GM18907 (cell line): ENCODE measurements at regions not wholly inside any gene's neighbourhood (a gene's known extent, or its start where the extent isn't known, plus 50 kb on each side); places are given as distances from the start of the nearest gene placed in this dataset.
A peak's percentile ranks its signal among the peaks of the same experiment; 100 is the strongest.

Source experiments
- ATAC-seq: cut with Tn5 transposase; IDR thresholded peaks from one replicate; pipeline ENCODE4 v1.9.1; 2021; ENCODE audit warnings: mild to moderate bottlenecking, moderate library complexity; ENCODE audit not compliant: unreplicated experiment

DNA sequence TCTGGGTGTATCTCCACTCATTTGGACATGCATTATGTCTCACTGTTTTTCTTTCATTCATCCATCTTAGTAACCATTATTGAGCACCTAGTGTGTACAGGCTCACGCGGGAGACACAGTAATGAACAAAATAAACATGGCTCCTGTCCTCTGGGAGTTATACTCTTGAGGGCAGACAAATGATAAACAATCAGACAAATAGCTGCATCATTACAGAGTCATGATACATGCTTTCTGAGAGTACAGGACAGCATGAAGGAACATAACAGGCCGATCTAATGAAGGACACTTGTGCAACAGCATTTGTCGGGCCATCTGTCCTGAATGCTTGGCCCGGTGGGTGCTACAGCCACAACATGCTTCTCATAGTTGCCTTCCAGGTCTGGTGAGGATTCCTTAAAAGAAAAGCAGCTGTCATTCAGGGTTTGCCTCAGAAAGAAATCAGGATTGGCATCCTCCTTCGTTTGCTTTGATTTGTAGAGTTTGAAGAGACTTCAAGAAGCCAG is 77.2 kb upstream of the EGLN3 start:
- ATAC-seq = no peak

DNA sequence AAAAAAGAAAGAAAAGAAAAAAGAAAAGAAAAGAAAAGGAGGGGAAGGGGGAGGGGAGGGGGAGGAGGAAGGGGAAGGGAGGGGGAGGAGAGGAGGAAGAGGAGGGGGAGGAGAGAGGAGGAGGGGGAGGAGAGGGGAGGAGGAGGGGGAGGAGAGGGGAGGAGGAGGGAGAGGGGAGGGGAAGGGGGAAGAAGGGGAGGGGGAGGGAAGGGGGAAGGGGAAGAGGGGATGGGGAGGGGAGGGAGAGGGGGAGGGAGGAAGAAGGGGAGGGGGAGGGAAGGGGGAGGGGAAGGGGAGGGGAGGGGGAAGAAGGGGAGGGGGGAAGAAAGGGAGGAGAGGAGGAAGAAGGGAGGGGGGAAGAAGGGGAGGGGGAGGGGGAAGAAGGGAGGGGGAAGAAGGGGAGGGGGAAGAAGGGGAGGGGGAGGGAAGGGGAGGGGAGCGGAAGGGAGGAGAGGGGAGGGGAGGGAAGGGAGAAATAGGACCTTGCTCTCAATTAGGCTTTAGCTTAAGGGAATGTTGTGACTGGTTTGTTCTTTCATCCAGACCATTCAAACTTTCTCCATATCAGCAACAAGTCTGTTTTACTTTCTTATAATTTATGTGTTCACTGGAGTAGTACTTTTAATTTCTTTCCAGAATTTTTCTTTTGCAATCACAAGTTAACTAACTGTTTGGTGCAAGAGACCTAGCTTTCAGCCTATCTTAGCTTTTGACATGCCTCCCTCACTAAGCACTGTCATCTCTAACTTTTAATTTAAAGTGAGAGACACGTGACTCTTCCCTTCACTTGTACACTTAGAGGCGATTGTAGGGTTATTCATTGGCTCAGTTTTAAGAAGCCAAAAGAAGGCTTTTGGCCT is 76.5 kb upstream of the EGLN3 start:
- no peak for ATAC-seq

DNA sequence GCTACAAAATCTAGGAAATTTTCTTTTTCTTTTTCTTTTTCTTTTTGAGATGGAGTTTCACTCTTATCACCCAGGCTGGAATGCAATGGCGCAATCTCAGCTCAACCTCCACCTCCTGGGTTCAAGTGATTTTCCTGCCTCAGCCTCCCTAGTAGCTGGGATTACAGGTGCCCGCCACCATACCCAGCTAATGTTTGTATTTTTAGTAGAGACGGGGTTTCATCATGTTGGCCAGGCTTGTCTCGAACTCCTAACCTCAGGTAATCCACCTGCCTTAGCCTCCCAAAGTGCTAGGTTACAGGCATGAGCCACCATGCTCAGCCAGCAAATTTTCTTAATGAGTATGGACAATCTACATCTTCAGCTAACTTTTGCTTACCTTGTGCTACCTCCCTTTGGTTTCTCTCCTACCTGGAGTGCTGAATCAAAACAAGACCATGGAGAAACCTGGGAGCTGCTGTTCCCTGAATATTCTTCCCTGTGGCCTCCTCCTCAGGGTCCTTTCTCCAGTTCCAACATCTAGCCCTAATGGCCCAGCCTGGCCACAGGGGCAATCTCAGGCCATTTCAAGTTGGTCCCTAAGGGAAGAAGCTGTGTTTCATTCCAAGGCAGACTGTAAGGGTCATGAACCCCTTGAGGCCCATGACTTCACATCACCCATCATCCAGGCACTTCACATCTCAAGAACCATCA is 74.6 kb upstream of the EGLN3 start:
- no peak for ATAC-seq

DNA sequence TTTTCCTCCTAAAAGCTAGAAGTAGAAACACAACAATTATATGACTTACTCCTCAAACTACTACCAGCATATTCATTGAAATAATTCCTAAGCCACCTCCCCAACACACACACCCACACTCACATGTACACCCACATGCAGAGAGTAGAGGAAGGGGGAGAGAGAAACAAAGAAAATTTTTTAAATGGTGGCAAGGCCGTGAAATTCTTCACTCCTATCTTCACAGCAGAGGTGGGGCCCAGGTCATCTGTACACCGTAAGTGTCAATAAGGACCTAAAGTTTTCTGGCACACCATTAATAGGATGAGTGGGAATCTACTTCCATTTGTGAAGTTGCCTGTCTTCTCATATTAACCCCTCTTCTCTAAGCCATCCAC is 73.9 kb upstream of the EGLN3 start:
- no peak for ATAC-seq

DNA sequence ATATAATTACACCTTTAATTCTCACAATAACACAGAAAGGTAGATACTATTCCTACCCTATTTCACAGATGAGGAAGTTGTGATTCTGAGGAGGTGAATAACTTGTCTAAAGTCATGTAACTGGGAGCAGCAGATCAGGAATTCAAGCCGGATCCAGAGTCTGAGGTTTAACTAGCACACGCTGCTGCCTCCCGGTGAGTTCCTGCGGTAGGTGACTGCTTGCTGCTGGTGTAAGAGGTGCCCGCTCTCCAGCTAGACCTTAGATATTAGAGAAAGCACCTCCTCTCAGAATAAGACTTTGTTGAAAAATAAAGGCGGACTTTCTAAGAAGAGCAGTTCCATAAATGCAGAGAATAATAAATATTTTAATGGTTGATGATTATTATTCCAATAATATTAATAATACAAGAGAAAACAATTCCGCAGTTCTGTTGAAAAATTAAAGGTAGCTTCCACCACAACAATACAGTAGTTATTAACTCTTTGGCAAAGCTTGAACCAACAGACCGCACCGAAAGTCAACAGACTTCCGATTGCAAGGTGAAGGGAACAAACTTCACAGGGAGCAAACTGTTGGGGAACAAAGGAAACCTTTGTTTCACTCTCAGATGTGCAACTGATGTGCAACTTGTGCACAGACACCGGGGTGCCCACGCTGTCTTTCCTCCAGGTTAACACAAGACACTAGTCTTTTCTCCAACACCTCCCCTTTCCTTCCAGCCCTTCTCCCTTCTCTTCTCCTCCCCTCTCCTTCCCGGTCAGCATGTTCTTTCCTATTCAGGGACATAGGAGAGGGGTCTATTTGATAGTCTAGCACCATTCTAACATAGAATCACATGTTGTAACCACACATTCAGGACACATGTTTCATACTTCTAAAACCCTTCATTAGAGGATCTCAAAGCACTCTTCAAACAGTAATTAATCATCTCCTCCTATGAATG is 73.2 kb upstream of the EGLN3 start:
- no peak for ATAC-seq

DNA sequence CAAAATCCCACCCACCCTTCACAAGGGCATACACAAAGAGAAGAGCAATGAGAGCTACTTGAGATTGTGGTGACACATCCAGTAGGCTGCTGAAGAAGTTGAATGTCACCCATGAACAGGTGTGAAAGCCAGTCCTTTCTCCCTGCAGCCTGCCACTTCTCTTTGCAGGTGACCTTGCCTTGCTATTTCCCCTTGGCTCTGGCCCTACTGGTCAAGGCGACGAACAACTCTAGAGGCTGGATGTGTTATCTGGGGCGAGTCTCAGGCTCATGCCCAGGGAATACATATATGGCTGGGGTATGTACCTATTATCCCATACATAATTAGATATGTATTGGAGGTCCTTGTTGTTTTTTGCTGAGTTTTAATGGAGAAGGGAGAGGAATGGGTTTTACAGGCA is 70.2 kb upstream of the EGLN3 start:
- no peak for ATAC-seq

DNA sequence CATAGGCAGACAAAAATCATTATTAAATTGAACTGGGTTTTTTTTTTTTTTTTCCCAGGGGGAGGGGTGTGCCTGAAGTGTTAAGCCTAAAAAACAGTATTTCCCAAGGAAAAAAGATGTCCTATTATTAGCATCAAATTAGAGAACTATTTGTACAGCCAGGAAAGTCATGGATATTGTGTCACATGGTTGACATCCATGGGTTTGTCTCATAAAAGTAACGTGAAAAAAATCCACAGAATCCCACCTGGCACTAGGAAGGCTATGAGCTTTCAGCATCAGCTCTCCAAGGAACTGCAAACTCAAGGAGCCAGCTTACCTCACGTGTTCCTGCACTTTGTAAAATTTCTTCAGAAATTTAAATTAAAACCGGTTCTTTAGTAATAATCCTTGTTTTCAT is 69.1 kb upstream of the EGLN3 start:
- no peak for ATAC-seq

DNA sequence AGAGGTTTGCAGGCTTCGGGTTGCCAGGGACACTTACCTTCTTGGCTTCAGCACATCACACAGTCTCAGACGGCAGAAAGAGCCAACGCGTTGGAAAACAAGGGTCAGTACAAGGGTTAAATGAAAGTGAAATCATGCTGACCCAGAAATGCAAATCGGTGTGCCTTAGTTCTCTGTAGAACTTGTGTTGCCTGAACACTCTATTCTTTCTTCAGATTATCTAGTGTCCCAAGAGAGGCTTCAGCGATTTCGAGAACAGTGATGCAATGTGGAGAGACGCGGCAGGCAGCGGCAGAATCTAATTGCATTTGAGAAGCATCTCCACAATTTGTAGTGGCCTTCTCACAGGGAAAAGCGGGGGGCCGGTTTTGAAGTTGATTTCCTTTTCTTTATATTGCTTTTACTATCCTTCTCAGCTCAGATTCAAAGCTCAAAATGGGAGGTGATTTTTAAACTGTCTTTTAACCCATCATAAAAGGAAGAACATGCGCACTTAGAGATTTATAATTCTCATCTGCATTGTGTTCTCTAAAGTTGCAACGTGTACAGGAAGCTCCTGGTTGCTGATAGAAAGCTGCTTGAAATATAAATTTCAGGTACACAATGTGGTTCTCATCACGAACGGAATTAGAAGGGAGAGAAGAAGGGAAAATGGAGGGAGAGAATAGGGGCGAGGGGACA is 67.8 kb upstream of the EGLN3 start:
- ATAC-seq = peak; percentile 84

DNA sequence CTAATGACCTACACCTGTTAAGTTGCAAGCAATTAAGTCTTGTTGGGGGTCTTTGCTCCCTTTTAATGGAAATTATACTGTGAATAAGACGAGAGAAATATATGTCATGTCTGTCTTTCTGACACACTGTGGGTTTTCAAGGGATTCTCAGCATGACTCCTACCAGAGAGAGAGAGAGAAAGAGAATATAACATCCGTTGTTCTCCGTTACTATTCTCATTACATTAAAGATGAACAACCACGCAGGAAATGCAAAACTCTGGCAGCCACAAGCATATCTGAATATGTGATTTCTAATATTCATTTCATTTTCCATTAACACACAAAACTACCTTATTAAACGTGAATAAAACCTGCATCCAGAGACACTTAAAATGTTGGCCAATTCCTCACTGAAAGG is 67.3 kb upstream of the EGLN3 start:
- peak; percentile 25 for ATAC-seq

DNA sequence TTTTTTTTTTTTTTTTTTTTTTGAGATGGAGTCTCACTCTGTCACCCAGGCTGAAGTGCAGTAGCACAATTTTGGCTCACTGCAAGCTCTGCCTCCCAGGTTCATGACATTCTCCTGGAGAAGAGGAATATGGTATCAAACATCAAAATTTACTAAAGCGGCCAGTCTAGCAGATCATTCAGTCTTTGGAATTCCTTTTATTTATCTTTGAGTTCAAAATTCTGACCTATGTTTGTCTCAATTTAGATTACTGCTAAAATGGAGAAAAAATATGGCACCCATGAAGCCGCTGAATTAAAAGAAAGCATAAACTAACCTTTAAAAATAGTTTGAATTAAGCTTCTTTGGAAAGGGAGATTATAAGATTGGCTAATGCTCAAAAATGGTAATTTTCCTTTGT is 64.5 kb upstream of the EGLN3 start:
- ATAC-seq = no peak

DNA sequence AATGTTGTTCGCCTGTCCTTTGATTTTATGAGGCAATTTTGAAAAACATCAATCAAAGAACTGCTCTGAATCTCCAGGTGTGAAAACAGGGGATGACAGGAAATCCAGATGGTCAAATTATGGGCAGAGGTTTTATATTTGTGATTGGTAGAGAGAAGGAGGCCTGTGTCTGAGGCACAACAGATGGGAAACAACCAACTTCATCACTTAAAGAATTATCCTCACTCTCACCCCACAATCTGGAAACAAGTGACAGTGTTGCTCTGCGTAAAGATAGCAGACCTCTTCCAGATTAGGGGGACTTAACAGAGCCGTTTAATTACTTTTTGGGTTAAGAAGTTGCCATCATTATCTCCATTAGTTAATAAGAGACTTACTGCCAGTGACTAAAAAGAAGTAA is 64.1 kb upstream of the EGLN3 start:
- no peak for ATAC-seq

DNA sequence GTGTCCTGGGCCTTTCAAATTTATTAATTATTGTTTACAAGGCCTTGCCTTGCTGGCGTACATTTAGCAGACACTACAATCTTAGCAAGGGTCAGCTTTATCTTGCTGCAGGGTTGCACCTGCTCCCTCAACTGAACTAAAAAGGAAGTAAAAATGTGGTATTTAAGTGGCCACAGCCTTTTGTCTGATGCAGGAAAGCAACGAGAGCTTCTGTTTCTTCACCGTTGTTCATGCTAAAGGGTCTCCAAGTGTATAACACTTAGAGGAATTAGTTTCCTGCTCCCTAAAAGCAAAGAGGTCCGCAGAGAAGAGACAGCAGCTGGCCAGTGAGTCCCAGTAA is 62.8 kb upstream of the EGLN3 start:
- peak; percentile 57 for ATAC-seq

DNA sequence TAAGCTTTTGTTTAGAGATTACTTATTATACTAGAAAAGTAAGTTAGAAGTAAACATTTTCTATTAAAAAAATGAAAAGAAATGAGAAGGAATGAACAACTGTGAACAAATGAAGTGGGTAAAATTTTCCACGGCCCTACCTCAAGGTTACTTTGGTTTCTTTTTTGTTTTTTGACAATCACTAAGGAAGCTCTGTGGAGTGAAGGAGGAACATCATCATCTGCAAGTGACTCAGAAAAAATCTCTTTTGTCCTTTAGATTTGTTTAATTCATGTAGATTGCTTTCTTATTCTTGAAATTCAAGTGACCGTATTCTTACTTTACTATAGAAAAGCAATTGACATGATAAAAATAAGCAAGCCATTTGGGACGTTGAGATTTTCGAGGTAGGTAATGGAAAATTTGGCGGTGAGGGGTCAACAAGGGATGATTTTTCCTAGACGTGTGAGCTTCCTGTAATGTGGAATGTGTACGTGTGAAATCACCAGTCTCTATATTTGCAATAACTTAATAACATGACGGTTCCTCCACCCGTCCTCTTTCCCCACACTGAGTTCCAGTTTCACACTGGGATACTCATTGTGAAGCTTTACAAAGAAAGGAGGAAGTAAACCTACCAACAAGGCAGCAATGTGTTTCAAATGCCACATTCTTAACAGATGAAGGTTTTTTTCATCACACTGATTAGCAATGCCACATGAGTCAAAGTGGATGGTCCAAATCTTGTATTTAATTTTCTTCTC is 62.3 kb upstream of the EGLN3 start:
- peak; percentile 76 for ATAC-seq

DNA sequence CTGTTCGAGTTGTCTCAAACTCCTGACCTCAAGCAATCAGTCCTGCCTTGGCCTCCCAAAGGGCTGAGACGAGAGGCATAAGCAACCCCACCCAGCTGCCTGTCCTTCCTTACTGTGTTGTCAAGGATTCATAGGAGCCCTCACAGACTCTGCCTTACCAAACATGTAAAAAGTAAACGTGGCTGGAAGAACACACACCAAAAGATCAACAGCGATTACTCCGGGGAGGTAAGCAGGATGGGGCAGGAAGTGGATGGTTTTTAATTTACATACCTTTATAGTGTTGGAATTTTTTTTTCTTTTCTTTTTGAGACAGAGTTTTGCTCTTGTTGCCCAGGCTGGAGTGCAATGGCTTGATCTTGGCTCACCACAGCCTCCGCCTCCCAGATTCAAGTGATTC is 61.5 kb upstream of the EGLN3 start:
- ATAC-seq = no peak

DNA sequence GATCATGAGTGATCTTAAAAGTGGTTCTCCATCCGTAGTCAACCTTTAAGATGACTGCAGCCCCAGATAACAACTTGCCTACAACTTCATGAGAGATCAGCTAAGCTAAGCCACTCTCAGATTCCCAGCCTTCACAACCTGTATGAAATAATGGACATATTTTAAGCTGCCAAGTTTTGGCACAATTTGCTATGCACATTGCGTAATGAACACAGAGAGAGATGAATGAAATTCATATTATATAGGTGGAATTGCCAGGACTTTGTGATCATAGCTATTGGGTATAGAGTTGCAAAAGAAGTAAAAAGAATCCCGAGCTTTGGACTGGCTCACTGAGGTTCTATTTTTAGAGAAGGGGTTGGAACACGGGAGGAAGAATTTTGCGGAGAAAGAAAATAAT is 59.1 kb upstream of the EGLN3 start:
- no peak for ATAC-seq

DNA sequence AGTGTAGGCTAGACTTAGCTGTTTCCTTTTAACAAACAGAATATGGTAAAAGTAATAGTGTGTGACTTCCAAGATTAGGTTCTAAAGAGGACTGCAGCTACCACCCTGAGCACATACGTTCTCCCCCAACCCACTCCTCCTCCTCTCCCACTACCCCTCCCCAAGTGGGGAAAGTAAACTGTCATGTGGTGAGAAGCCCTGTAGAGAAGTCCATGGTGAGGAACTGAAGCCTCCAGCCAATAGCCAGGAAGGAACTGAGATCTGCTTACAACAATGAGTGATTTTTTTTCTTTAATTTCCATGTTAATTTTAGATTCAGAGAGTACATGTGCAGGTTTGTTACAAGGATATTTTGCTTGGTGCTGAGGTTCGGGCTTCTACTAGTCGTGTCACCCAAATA is 57.0 kb upstream of the EGLN3 start:
- no peak for ATAC-seq

DNA sequence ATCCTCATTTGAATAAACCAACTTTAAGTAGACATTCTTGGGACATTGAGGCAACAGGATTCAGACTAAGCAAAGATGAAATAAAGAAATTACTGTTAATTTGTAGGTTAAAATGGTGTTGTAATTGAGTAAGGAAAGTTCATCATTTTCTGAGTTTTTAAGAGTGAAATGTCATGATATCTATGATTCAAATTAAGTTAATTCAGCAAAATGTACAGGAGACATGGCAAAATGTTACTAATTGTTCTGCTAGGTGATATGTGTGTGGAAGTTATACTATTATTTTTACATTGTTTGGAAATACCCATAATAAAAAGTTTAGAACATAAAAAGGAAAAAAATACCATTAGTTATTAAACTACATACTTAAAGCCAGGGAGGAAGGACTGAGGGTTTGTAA is 55.0 kb upstream of the EGLN3 start:
- no peak for ATAC-seq

DNA sequence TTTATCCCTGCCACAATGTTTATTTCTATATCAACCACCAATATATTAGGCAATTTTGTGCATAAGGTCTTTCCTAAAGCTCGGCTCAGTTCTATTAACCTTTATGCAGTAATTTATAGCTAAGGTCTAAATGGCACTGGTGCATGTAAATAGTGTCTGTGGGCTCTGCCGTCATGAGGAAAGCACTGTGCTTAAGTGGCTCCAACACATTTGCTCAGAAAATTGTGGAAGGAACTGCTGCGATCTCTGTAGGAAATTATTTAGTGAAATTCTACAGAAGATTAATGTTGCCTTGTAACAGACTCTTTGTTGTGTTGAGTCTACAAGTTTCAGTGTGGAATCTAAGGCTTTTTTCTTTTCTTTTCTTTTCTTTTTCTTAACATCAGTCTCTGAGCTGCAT is 54.0 kb upstream of the EGLN3 start:
- ATAC-seq = no peak

DNA sequence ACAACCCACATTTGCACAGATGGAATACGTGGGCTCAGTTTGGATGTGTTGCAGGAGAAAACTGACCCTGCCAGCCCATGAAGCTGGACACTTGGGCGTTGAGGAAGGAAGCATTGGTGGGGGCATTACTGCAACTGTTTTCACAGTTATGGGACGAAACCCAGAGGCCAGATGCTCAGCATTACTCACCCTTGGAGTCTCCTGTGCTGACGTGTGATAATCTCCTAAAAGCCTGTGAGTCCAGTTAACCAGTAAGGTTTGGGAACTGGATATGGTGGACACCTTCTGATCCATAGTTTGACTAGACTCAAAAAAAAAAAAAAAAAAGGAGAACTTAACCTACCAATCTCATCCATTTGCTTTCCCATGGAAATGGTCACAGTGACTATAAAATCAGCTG is 52.8 kb upstream of the EGLN3 start:
- ATAC-seq = no peak

DNA sequence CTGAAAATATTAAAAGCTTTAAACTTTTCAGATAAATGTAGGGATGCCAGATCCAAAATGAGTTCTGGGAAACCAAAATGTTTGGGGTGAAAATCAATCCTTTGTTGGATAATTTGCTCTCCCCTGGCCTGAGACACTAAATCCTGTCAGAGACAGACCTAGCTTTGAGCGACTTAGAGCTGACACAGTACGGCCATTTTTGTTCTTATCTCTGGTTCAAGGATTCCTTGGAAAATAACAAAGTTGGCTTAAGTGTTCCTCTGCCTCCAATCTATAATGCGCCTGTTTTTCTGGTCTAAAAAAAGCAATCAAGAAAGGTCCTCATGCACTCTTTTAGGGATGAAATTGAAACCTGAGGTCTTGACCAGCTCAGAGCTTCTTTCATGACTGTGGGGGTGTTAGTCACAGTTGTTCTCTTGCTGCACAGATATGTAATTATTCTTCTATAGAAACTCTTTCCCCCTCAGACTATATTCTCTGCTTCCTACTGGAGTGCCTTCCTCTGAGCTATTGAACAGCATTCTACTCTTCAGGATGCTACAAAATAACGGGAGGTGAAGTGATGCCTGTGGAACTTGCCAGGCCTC is 52.3 kb upstream of the EGLN3 start:
- ATAC-seq = no peak
